ENCODE measurements at regions not wholly inside any gene's neighbourhood (a gene's known extent, or its start where the extent isn't known, plus 50 kb on each side); places are given as distances from the start of the nearest gene placed in this dataset.

- ChIA-PET RAD21 (ENCODE audit: low non-redundant PET in 1 of 2, low total read pairs in 2 of 2, uncharacterized antibody in 2 of 2, unreplicated experiment in 2 of 2) (no interaction called here), POLR2A (no interaction called here), CTCF (no interaction called here)
- intact Hi-C loops (cut with micrococcal nuclease) = no loop called here
- Histone ChIP-seq H3K4me1 (ENCODE audit: control insufficient read depth in 1 of 2, insufficient read depth in 2 of 2, low read length in 2 of 2) (no peaks in the 10 kb centered on the region), H3K9me3 (ENCODE audit: control insufficient read depth in 1 of 2, insufficient read depth in 1 of 2, low read depth in 1 of 2, low read length in 2 of 2) (no peaks in the 10 kb centered on the region), H2AFZ (ENCODE audit: low read depth, low read length, poor library complexity, severe bottlenecking) (no peak overlapping the region), H3K4me2 (ENCODE audit: low read length) (no peak overlapping the region), H3K36me3 (ENCODE audit: control insufficient read depth in 1 of 2, insufficient read depth in 2 of 2, low read length in 2 of 2) (no peaks in the 10 kb centered on the region), H3K9ac (ENCODE audit: low read length) (no peak overlapping the region), H3K4me3 (replicated peaks in 1 of 2; ENCODE audit: low read depth in 1 of 2, low read length in 2 of 2) (no peak overlapping the region), H3K9me2 (ENCODE audit: insufficient read depth) (no peaks in the 10 kb centered on the region), H3K79me2 (ENCODE audit: insufficient read depth, low read length) (no peaks in the 10 kb centered on the region), H3K27ac (ENCODE audit: low read depth, low read length) (no peak overlapping the region), H3K27me3 (ENCODE audit: insufficient read depth, low read length) (no peaks in the 10 kb centered on the region), H4K20me1 (ENCODE audit: insufficient read depth) (no peaks in the 10 kb centered on the region; the same call in 1 of the 2 replicates)
- ATAC-seq (no peak), DNase-seq (ENCODE audit: low read depth, low spot score) (no peak)
- TF ChIP-seq RAD21 (IDR thresholded peaks at IDR 0.05; ENCODE audit: low read depth) (no peak), SRF (IDR thresholded peaks at IDR 0.05; ENCODE audit: low read depth) (no peak), REST (IDR thresholded peaks at IDR 0.05; ENCODE audit: low read depth) (no peak), POLR2A (IDR thresholded peaks at IDR 0.05; ENCODE audit: borderline replicate concordance, extremely low read depth, insufficient read depth, insufficient read length) (no peak), EZH2 (IDR thresholded peaks at IDR 0.05) (no peak), CEBPB (IDR thresholded peaks at IDR 0.05; ENCODE audit: low read depth) (no peak), YY1 (IDR thresholded peaks at IDR 0.05; ENCODE audit: extremely low read depth, insufficient replicate concordance, low read depth, low read length) (no peak), TCF7L2 (IDR thresholded peaks at IDR 0.05; ENCODE audit: borderline replicate concordance, extremely low read depth, insufficient read depth, insufficient read length) (no peak), EZH2phosphoT487 (IDR thresholded peaks at IDR 0.05; ENCODE audit: borderline replicate concordance) (no peak), ZNF274 (IDR thresholded peaks at IDR 0.05; ENCODE audit: low read depth, low read length) (no peak), FOSL1 (IDR thresholded peaks at IDR 0.05; ENCODE audit: low read depth) (no peak), SP1 (IDR thresholded peaks at IDR 0.05; ENCODE audit: low read depth) (no peak), EGR1 (IDR thresholded peaks at IDR 0.05; ENCODE audit: low read depth) (no peak), POLR2AphosphoS5 (IDR thresholded peaks at IDR 0.05; ENCODE audit: low read depth, low read length) (no peak)
- TF ChIP-seq, protein P1, sequence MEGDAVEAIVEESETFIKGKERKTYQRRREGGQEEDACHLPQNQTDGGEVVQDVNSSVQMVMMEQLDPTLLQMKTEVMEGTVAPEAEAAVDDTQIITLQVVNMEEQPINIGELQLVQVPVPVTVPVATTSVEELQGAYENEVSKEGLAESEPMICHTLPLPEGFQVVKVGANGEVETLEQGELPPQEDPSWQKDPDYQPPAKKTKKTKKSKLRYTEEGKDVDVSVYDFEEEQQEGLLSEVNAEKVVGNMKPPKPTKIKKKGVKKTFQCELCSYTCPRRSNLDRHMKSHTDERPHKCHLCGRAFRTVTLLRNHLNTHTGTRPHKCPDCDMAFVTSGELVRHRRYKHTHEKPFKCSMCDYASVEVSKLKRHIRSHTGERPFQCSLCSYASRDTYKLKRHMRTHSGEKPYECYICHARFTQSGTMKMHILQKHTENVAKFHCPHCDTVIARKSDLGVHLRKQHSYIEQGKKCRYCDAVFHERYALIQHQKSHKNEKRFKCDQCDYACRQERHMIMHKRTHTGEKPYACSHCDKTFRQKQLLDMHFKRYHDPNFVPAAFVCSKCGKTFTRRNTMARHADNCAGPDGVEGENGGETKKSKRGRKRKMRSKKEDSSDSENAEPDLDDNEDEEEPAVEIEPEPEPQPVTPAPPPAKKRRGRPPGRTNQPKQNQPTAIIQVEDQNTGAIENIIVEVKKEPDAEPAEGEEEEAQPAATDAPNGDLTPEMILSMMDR (IDR thresholded peaks at IDR 0.05 in 2 of 3, conservative IDR thresholded peaks at IDR 0.05 in 1 of 3; ENCODE audit: borderline replicate concordance in 1 of 3, insufficient read depth in 1 of 3, low read depth in 2 of 3, low read length in 2 of 3) = no peak
- TF ChIP-seq, protein P2, sequence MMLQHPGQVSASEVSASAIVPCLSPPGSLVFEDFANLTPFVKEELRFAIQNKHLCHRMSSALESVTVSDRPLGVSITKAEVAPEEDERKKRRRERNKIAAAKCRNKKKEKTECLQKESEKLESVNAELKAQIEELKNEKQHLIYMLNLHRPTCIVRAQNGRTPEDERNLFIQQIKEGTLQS (IDR thresholded peaks at IDR 0.05) = no peak
- TF ChIP-seq, protein P3, sequence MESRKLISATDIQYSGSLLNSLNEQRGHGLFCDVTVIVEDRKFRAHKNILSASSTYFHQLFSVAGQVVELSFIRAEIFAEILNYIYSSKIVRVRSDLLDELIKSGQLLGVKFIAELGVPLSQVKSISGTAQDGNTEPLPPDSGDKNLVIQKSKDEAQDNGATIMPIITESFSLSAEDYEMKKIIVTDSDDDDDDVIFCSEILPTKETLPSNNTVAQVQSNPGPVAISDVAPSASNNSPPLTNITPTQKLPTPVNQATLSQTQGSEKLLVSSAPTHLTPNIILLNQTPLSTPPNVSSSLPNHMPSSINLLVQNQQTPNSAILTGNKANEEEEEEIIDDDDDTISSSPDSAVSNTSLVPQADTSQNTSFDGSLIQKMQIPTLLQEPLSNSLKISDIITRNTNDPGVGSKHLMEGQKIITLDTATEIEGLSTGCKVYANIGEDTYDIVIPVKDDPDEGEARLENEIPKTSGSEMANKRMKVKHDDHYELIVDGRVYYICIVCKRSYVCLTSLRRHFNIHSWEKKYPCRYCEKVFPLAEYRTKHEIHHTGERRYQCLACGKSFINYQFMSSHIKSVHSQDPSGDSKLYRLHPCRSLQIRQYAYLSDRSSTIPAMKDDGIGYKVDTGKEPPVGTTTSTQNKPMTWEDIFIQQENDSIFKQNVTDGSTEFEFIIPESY (IDR thresholded peaks at IDR 0.05; ENCODE audit: extremely low read depth, insufficient replicate concordance, low read length) = no peak
- BruUV-seq (replicated peaks) = no TSS peak
Observed at GRCh38 chr14:40447017-40447416, 1014.8 kb upstream of the FBXO33 start.
